ENCODE measurements at regions not wholly inside any gene's neighbourhood (a gene's known extent, or its start where the extent isn't known, plus 50 kb on each side); places are given as distances from the start of the nearest gene placed in this dataset.

GRCh38 chr2:239674101-239674980 lies 273.5 kb upstream of the HDAC4 start:
- no peak for DNase-seq

GRCh38 chr2:239673641-239674040 lies 272.8 kb upstream of the HDAC4 start:
- no peak for DNase-seq

- no peak for DNase-seq
Measured at GRCh38 chr2:239671916-239672849, 271.4 kb upstream of the HDAC4 start.

GRCh38 chr2:239671471-239671870 lies 270.7 kb upstream of the HDAC4 start:
- no peak for DNase-seq

GRCh38 chr2:239670463-239671120 lies 269.8 kb upstream of the HDAC4 start:
- no peak for DNase-seq

- no peak for DNase-seq
Measured at GRCh38 chr2:239669899-239670460, 269.2 kb upstream of the HDAC4 start.

GRCh38 chr2:239669181-239669898 lies 268.5 kb upstream of the HDAC4 start:
- DNase-seq, result no peak

GRCh38 chr2:239668651-239669050 lies 267.8 kb upstream of the HDAC4 start:
- DNase-seq, result no peak

- DNase-seq, result no peak
Measured at GRCh38 chr2:239668042-239668441, 267.2 kb upstream of the HDAC4 start.

- DNase-seq, result no peak
Measured at GRCh38 chr2:239667431-239667985, 266.7 kb upstream of the HDAC4 start.

- DNase-seq, result no peak
Measured at GRCh38 chr2:239666855-239667376, 266.1 kb upstream of the HDAC4 start.

- no peak for DNase-seq
Measured at GRCh38 chr2:239666053-239666854, 265.4 kb upstream of the HDAC4 start.

- no peak for DNase-seq
Measured at GRCh38 chr2:239664216-239664810, 263.5 kb upstream of the HDAC4 start.

GRCh38 chr2:239663364-239663924 lies 262.6 kb upstream of the HDAC4 start:
- DNase-seq, result no peak

GRCh38 chr2:239662413-239663120 lies 261.7 kb upstream of the HDAC4 start:
- DNase-seq, result peak; percentile 8

GRCh38 chr2:239661334-239662312 lies 260.8 kb upstream of the HDAC4 start:
- DNase-seq, result no peak
